Activated CD4-positive, CD25-positive, alpha-beta regulatory T cell treated with anti-CD3 and anti-CD28 coated beads, Interleukin-2, amount 50 U/mL, for 24 hours (primary cell): ENCODE measurements at regions not wholly inside any gene's neighbourhood (a gene's known extent, or its start where the extent isn't known, plus 50 kb on each side); places are given as distances from the start of the nearest gene placed in this dataset.

Experiments
- ATAC-seq, 2 donors: fragments of 150-1000 bp; cut with Tn5 transposase; one replicate each; pipeline ENCODE4 v1.10.0; 2021; ENCODE audit warnings: mild to moderate bottlenecking in 1 of 2, moderate library complexity in 1 of 2

- ATAC-seq = no peak
These were observed 89.2 kb upstream of the INHBA start for GRCh38 chr7:41792120-41792519.

DNA sequence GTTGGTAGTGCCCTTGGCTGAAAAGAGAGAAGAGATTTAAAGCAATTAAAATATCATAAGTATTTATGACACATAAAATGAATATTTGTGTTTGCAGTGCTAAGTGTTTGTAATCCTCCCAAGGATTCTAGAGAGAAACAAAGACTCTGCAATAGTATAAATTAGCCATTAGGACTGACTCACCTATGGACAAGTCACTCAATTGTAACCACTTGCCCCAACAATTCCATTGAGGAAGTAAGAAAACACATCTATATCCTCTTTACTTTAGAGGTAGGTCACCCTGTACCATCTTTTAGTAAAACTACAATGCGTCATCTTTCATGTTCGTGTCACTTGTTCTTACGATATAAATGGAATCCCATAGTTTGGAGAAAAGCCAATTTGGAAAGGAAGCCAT, 85.7 kb upstream of the INHBA start:
- no peak for ATAC-seq

GRCh38 chr7:41787651-41788350, 84.9 kb upstream of the INHBA start:
- ATAC-seq = no peak

DNA sequence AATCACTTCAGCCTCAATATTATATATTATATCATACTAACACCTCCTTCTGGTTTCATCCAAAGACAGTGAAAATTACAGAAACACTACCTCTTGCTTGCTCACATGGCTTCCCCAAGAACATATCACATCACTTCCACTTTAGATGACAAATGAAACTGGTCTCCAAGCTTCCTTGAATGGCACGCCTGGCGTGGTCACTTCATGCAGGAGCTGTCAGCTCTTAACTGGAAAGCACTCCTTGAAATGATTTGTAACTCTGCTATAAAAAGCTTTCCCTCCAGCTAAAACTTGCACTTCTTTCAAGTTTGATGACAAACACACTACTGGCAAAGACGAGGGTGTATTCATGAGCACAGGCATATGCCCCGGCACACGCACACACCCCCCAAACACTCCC, 84.1 kb upstream of the INHBA start:
- ATAC-seq = no peak

GRCh38 chr7:41786404-41786803, 83.5 kb upstream of the INHBA start:
- ATAC-seq = no peak

DNA sequence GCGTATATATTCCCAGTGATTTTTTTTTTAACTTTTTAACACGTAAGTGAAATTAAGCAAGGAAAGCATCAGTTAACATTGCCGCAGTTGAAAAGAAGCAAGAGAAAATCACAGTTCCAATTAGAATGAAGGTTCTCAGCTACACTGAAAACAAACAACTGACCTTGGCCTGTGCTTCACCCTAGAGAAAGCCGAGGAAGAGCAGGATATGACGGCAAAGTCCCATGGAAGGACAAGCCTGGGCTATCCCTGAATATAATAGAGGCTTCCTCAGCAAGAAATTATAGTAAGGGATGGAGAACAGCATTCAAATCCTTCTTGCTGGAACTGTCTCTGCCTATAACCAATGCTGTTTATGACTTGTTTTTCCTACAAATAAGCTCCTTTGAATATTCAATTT, 83.0 kb upstream of the INHBA start:
- no peak for ATAC-seq

GRCh38 chr7:41785265-41785664, 82.4 kb upstream of the INHBA start:
- ATAC-seq = no peak

DNA sequence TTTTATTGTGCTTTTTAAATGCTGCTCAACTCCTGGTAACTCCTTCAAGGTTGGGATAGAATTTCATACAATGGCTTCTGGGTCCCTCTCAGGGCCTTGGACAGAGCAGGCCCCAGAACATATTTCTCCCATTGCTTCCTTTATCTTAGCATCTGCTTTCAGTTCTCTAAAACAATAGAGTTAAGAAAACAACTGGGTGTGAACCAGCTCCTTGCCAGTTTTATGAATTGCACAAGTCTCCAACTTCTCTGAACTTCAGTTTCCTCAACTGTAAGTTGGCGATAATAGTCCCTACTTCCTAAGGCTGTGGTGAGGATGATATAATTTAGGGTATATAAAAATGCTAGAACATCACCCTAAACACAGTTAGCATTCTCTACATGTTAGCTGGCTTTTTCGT, 77.0 kb upstream of the INHBA start:
- ATAC-seq = no peak

GRCh38 chr7:41777894-41778596, 75.2 kb upstream of the INHBA start:
- ATAC-seq = no peak

GRCh38 chr7:41774966-41775365, 72.1 kb upstream of the INHBA start:
- ATAC-seq = no peak

- no peak for ATAC-seq
These were observed 70.9 kb upstream of the INHBA start for GRCh38 chr7:41773756-41774155.

GRCh38 chr7:41771717-41772116, 68.8 kb upstream of the INHBA start:
- ATAC-seq = no peak

DNA sequence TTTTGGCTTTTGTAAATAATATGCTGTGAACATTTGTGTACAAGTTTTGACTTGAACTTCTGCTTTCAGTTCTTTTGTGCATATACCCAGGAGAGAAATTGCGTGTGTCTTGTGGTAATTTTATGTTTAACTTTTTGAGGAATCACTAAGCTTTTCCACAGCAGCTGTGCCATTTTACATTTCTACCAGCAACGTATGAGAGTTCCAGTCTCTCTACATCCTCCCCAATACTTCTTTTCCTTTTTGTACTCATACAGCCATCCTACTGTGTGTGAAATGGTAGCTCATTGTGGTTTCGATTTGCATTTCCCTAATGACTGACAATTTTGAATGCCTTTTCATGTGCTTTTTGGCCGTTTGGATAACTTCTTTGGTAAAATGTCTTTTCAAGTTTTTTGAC, 66.3 kb upstream of the INHBA start:
- ATAC-seq = no peak

- ATAC-seq = no peak
These were observed 60.7 kb upstream of the INHBA start for GRCh38 chr7:41763626-41764025.

DNA sequence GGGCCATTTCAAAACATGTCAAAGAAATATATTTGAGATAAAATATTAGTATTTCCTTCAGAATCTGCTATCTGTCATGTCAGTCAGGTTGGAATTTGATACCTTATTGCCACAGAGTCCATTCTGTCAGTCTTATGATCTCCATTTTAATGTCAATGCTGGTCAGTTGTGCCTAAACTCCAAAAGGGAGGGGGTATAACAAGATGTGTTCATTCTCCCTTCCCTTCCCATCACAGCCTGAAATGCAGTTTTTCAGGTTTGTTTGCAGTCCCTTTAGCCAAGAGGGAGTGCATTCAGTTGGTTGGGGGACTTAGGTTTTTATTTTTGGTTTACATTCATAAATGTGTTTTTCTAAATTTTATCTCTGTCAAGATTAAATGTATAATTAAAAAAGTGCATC, 59.8 kb upstream of the INHBA start:
- ATAC-seq = no peak

DNA sequence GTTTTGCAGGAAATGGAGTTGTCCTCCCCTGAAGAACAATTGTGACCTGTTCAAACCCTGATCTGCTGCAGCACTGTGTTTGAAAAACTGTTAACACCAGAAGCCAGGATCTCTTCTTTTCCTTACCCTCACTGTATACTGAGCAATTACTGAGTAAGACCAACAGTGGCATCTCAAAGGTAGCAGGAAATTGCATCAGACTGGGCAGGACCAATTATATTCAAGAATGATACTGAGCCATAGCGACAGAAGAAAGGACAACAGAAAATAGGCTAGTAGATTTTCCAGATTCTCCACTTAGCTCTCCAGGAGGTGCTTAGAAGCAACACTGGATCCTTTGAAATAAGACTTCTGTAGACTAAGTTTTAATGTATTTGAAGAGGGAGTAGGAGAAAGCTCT, 57.4 kb upstream of the INHBA start:
- ATAC-seq = no peak

DNA sequence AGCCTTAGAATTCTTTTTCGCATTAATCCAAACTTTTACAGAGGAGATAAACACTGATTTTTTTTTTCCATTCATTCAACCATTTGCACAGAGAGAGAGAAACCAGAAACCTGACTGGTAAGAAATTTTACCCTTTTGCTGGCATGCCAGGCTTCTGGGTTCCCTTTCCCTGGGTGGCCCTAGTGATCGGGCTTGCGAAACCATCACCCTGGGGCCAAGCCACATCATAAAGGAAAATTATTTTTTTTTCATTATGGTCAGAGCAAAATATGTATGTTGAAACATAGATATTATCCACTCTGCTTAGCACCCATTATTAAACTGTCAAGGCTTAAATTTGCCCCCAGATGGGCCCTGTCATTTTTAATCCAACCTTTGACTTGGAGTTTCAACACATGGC, 55.4 kb upstream of the INHBA start:
- ATAC-seq = no peak

DNA sequence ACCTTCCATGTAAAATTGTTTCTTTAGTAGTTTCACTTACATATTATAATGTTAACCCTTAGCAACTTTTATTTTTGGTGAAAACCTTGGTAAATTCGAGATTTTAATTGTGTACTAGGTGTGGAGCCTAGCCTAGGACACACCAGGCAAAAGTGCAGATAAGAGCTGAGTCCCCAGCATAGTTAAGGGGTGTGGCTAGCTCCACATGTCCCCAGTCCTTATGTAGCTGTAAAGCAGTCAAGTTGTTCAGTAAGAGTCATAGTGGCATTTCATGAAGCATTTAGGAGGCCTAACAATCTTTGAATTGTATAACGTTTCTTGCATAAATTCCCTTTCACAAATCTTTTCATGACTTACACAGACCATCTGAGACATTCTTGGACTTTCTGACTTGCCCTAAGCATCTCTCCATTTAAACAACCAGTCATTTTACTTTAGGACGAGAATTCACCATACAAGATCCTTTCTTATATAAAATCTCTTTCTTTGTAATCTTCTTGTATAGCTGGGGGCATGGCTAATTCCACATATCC, 53.8 kb upstream of the INHBA start:
- ATAC-seq = no peak

DNA sequence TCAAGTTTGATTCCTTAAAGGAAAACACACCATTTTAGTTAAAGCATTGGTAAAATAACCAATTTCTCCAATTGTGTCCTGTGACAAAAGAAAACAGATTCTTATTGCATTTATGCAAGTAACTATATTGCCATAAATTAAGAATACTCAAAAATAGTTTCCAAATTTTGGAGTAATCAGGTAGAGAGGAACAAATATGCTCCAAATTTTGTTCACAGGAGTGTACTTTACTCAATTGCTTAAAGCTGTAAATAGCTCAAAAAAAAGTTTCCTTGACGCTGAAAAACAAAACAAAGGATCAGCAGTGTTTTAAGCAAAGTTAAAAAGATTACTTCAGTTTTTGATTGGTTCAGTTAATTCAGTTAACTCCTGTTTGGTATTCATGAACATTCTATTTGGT, 52.2 kb upstream of the INHBA start:
- ATAC-seq = no peak

DNA sequence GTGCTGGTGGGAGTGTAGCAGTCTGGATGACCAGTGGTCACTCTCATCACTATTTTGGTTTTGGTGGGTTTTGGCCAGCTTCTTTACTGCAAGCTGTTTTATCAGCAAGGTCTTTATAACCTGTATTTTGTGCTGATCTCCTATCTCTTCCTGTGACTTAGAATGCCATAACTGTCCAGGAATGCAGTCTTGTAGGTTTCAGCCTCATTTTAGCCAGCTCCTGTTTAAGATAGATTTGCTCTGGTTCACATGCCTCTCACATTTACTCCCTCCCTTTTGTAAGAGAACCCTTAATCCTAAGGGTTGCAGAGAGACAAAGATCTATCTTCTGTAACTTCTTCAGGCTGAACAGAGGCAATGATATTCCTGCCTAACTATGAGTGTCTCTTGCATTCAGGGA, 51.2 kb upstream of the INHBA start:
- no peak for ATAC-seq
